Gastrocnemius medialis (tissue), 4 donors: ENCODE measurements at regions not wholly inside any gene's neighbourhood (a gene's known extent, or its start where the extent isn't known, plus 50 kb on each side); places are given as distances from the start of the nearest gene placed in this dataset.

ENCODE experiments used
- ATAC-seq, 2 donors: fragments of 150-250 bp; one replicate each; pipeline ENCODE4 v1.9.1; 2016
- DNase-seq, 2 donors: peaks; one replicate each; pipeline ENCODE4 v3.0.0-alpha.2; 2019
- H3K27ac ChIP-seq, 4 donors: fragments of 200-600 bp; sonication (generic); 1 replicate in 1 of 4; 2 replicates in 3 of 4; pipeline ENCODE4 v1.5.1; 2016 to 2018; ENCODE audit warnings: mild to moderate bottlenecking in 2 of 4, moderate library complexity in 1 of 4
- H3K27me3 ChIP-seq, 3 donors: fragments of 200-600 bp; sonication (generic) in 2 of 3; 1 replicate in 1 of 3; 2 replicates in 2 of 3; pipeline versions ENCODE4 v1.5.1 to v1.6.0; 2016 to 2019; ENCODE audit warnings: mild to moderate bottlenecking in 1 of 3, moderate library complexity in 1 of 3
- H3K36me3 ChIP-seq, 2 donors: fragments of 200-600 bp; sonication (generic) in 1 of 2; one replicate each; pipeline ENCODE4 v1.5.1; 2017 to 2018
- H3K4me1 ChIP-seq, 2 donors: fragments of 200-600 bp; sonication (generic) in 1 of 2; one replicate each; pipeline ENCODE4 v1.5.1; 2016 to 2017; ENCODE audit warnings: mild to moderate bottlenecking in 2 of 2
- H3K4me3 ChIP-seq, 4 donors: fragments of 200-600 bp; sonication (generic) in 3 of 4; 1 replicate in 1 of 4; 2 replicates in 3 of 4; pipeline ENCODE4 v1.5.1; 2016 to 2019; ENCODE audit warnings: mild to moderate bottlenecking in 2 of 4
- H3K9me3 ChIP-seq, 3 donors: fragments of 200-600 bp; sonication (generic) in 2 of 3; 1 replicate in 1 of 3; 2 replicates in 2 of 3; pipeline ENCODE4 v1.5.1; 2016 to 2019
- CTCF ChIP-seq, 5 experiments: fragments of 450-650 bp in 3 of 5; fragments of 200-600 bp in 2 of 5; sonication (generic) in 2 of 5; IDR thresholded peaks in 4 of 5; conservative IDR thresholded peaks in 1 of 5; 1 replicate in 4 of 5; 2 replicates in 1 of 5; pipeline ENCODE4 v1.5.1; 2016 to 2019; ENCODE audit warnings: antibody characterized with exemption in 5 of 5, mild to moderate bottlenecking in 3 of 5, moderate library complexity in 3 of 5
- POLR2A ChIP-seq, 2 donors: fragments of 450-650 bp; IDR thresholded peaks; one replicate each; pipeline ENCODE4 v1.6.1; 2017; ENCODE audit warnings: antibody characterized with exemption in 2 of 2, mild to moderate bottlenecking in 2 of 2, moderate library complexity in 2 of 2
- in situ Hi-C, 4 donors: fragments of 200-750 bp; cut with MboI; loops; one replicate each; pipeline versions ENCODE4 v1.15.0 to v1.8.0; 2017; ENCODE audit warnings: low sequenced_read_pairs in 4 of 4
- intact Hi-C: fragments of 100-400 bp; cut with DNase I; formaldehyde crosslinking; loops from one replicate; pipeline ENCODE4 v1.15.1; 2023; ENCODE audit warnings: low total_unique reads

DNA sequence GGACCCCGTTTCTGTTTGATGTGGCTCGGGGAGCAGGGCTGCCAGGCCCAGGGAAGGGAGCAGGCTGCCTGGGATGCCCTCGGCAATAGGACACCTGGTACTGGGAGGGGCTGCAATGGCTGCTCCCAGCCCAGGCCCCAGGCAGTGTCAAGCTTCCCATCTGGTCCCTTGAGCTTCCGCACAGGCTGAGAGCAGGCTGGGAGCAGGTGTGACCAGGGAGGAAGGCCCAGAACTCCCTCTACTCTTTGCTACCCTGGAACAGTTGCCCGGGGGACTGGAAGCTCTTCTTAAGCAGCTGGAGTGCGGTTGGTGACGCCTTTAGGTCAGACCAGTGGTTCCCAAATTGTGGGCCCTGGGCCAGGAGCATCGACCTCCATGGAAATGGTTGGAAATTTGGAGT lies 186.9 kb downstream of the GADD45G start:
- no peak for ATAC-seq
- in situ Hi-C loops, result loop anchor here in 1 of 4 donors (25.0 kb wide), 1 partner anchor 296 kb away; no protein-coding TSS in a partner anchor
- intact Hi-C loops, result loop anchor here (10.0 kb wide), 1 partner anchor 243 kb away; no protein-coding TSS in a partner anchor
- no peaks in the 10 kb centered on the region for H3K27me3 ChIP-seq
- no peak for DNase-seq
- no peak overlapping the region for H3K4me3 ChIP-seq
- H3K27ac ChIP-seq, result no peak overlapping the region
- H3K36me3 ChIP-seq, result no peaks in the 10 kb centered on the region
- H3K9me3 ChIP-seq, result no peaks in the 10 kb centered on the region
- H3K4me1 ChIP-seq, result peaks cover 0 to 2% of the 10 kb centered on the region in 2 donors
- TF ChIP-seq POLR2A (IDR thresholded peaks at IDR 0.05) (no peak), CTCF (IDR thresholded peaks at IDR 0.05 in 4 of 5, conservative IDR thresholded peaks at IDR 0.05 in 1 of 5) (no peak)

GRCh38 chr9:89792189-89793123 lies 187.6 kb downstream of the GADD45G start:
- no peaks in the 10 kb centered on the region for H3K27me3 ChIP-seq
- H3K9me3 ChIP-seq, result no peaks in the 10 kb centered on the region
- H3K36me3 ChIP-seq, result no peaks in the 10 kb centered on the region
- DNase-seq, result no peak
- H3K27ac ChIP-seq, result no peak overlapping the region
- no peak overlapping the region for H3K4me3 ChIP-seq
- TF ChIP-seq POLR2A (IDR thresholded peaks at IDR 0.05), result no peak
- TF ChIP-seq CTCF (IDR thresholded peaks at IDR 0.05 in 4 of 5, conservative IDR thresholded peaks at IDR 0.05 in 1 of 5), result no peak
- intact Hi-C loops (loop anchor here (10.0 kb wide), 1 partner anchor 242 kb away; no protein-coding TSS in a partner anchor), in situ Hi-C loops (loop anchor here in 1 of 4 donors (25.0 kb wide), 1 partner anchor 295 kb away; no protein-coding TSS in a partner anchor)
- no peaks in the 10 kb centered on the region for H3K4me1 ChIP-seq
- no peak for ATAC-seq

- H3K4me1 ChIP-seq, result no peaks in the 10 kb centered on the region
- H3K4me3 ChIP-seq, result no peak overlapping the region
- DNase-seq (peak in 1 of 2 donors; percentile 2), ATAC-seq (no peak)
- intact Hi-C loops, result loop anchor here (10.0 kb wide), 1 partner anchor 242 kb away; no protein-coding TSS in a partner anchor
- H3K9me3 ChIP-seq, result no peaks in the 10 kb centered on the region
- no peak overlapping the region for H3K27ac ChIP-seq
- H3K36me3 ChIP-seq, result no peaks in the 10 kb centered on the region
- no peak for TF ChIP-seq CTCF (IDR thresholded peaks at IDR 0.05 in 4 of 5, conservative IDR thresholded peaks at IDR 0.05 in 1 of 5)
- no peak for TF ChIP-seq POLR2A (IDR thresholded peaks at IDR 0.05)
- in situ Hi-C loops, result loop anchor here in 1 of 4 donors (25.0 kb wide), 1 partner anchor 294 kb away; no protein-coding TSS in a partner anchor
- no peaks in the 10 kb centered on the region for H3K27me3 ChIP-seq
Measured at GRCh38 chr9:89793124-89793495, 188.3 kb downstream of the GADD45G start.

- in situ Hi-C loops, result loop anchor here in 1 of 4 donors (25.0 kb wide), 1 partner anchor 294 kb away; no protein-coding TSS in a partner anchor
- Histone ChIP-seq H3K4me1 (no peaks in the 10 kb centered on the region), H3K27me3 (no peaks in the 10 kb centered on the region), H3K9me3 (no peaks in the 10 kb centered on the region), H3K36me3 (no peaks in the 10 kb centered on the region), H3K27ac (no peak overlapping the region), H3K4me3 (no peak overlapping the region)
- intact Hi-C loops, result loop anchor here (10.0 kb wide), 1 partner anchor 241 kb away; no protein-coding TSS in a partner anchor
- ATAC-seq (no peak), DNase-seq (peak in 1 of 2 donors; percentile 4)
- TF ChIP-seq POLR2A (IDR thresholded peaks at IDR 0.05), result no peak
- no peak for TF ChIP-seq CTCF (IDR thresholded peaks at IDR 0.05 in 4 of 5, conservative IDR thresholded peaks at IDR 0.05 in 1 of 5)
Measured at GRCh38 chr9:89793551-89793950, 188.7 kb downstream of the GADD45G start.
